IMR-90 (cell line): ENCODE measurements at regions not wholly inside any gene's neighbourhood (a gene's known extent, or its start where the extent isn't known, plus 50 kb on each side); places are given as distances from the start of the nearest gene placed in this dataset.

Experiments used
- ATAC-seq: fragments of 200-7000 bp; cut with Tn5 transposase; 2 replicates; pipeline ENCODE4 v1.9.1; 2020; ENCODE audit warnings: low read depth, mild to moderate bottlenecking, moderate library complexity
- BruUV-seq: library from RNA; stranded (reverse); fragments of 400-500 nt; replicated peaks from 2 replicates; lab custom pipeline; 2021; lab: Mats Ljungman, UMichigan
- CTCF ChIA-PET: fragments of 300-600 bp; formaldehyde crosslinking; extraction: SDS; loops from one replicate; lab custom pipeline; 2021; ENCODE audit warnings: antibody characterized with exemption; lab: Yijun Ruan, JAX
- POLR2A ChIA-PET: fragments of 300-600 bp; sonication (Branson Sonifier 250); formaldehyde crosslinking; loops from one replicate; lab custom pipeline; 2022; ENCODE audit warnings: antibody characterized with exemption; ENCODE audit not compliant: unreplicated experiment; lab: Charles Lee
- DNase-seq: peaks from one replicate; pipeline ENCODE4 v3.0.0; 2013
- H2AFZ ChIP-seq: replicated peaks from 2 replicates; pipeline ENCODE3; 2013; ENCODE audit warnings: low read length, mild to moderate bottlenecking; ENCODE audit not compliant: poor library complexity
- H2AK5ac ChIP-seq: 2 replicates; pipeline ENCODE4 v1.6.1; 2013; ENCODE audit warnings: low read depth, low read length, inconsistent platforms
- H2AK9ac ChIP-seq: replicated peaks from 2 replicates; pipeline ENCODE3; 2013; ENCODE audit warnings: mild to moderate bottlenecking, low read depth, low read length, moderate library complexity; ENCODE audit not compliant: poor library complexity
- H2BK120ac ChIP-seq: 2 replicates; pipeline ENCODE4 v1.6.1; 2013; ENCODE audit warnings: low read depth, low read length, inconsistent platforms
- H2BK15ac ChIP-seq: 3 replicates; pipeline ENCODE4 v1.6.1; 2013; ENCODE audit warnings: low read depth, low read length, inconsistent platforms
- H2BK20ac ChIP-seq: 2 replicates; pipeline ENCODE4 v1.6.1; 2013; ENCODE audit warnings: low read depth, mild to moderate bottlenecking, inconsistent platforms, low read length, moderate library complexity
- H2BK5ac ChIP-seq: 2 replicates; pipeline ENCODE4 v1.6.1; 2013; ENCODE audit warnings: mild to moderate bottlenecking, low read depth, low read length, inconsistent platforms; ENCODE audit not compliant: poor library complexity, severe bottlenecking
- H3K14ac ChIP-seq: replicated peaks from 2 replicates; pipeline ENCODE4 v1.6.1; 2013; ENCODE audit warnings: low read depth, low read length, inconsistent platforms
- H3K18ac ChIP-seq: 2 replicates; pipeline ENCODE4 v1.6.1; 2013; ENCODE audit warnings: low read depth, low read length, control low read depth
- H3K23ac ChIP-seq: 2 replicates; pipeline ENCODE4 v1.6.1; 2013; ENCODE audit warnings: low read depth, low read length, inconsistent platforms
- H3K27ac ChIP-seq: 2 replicates; pipeline ENCODE4 v1.5.1; 2013; ENCODE audit warnings: mild to moderate bottlenecking, control low read depth, low read length; ENCODE audit not compliant: insufficient read depth
- H3K27me3 ChIP-seq: 2 replicates; pipeline ENCODE4 v1.6.1; 2013; ENCODE audit warnings: low read length; ENCODE audit not compliant: control insufficient read depth, insufficient read depth
- H3K36me3 ChIP-seq: 2 replicates; pipeline ENCODE4 v1.6.1; 2013; ENCODE audit warnings: low read length, mixed read lengths; ENCODE audit not compliant: control insufficient read depth, insufficient read depth
- H3K4ac ChIP-seq: 2 replicates; pipeline ENCODE4 v1.6.1; 2013; ENCODE audit warnings: low read depth, low read length, inconsistent platforms
- H3K4me1 ChIP-seq: 2 replicates; pipeline ENCODE4 v1.6.1; 2013; ENCODE audit warnings: low read length, mixed read lengths; ENCODE audit not compliant: control insufficient read depth, insufficient read depth
- H3K4me2 ChIP-seq: 2 replicates; pipeline ENCODE4 v1.6.1; 2013; ENCODE audit warnings: low read depth, mild to moderate bottlenecking, control low read depth, low read length, moderate library complexity
- H3K4me3 ChIP-seq: 2 replicates; pipeline ENCODE4 v1.5.1; 2013; ENCODE audit warnings: low read depth, mild to moderate bottlenecking, control low read depth, low read length, moderate library complexity; ENCODE audit not compliant: insufficient read depth
- H3K56ac ChIP-seq: 2 replicates; pipeline ENCODE4 v1.6.1; 2013; ENCODE audit warnings: low read length, inconsistent platforms; ENCODE audit not compliant: insufficient read depth; ENCODE audit errors: extremely low read depth
- H3K79me1 ChIP-seq, 2 experiments: 2 replicates each; pipeline ENCODE4 v1.6.1; 2013; ENCODE audit warnings: low read length in 2 of 2, inconsistent platforms in 1 of 2, low read depth in 1 of 2
- H3K9ac ChIP-seq: 2 replicates; pipeline ENCODE4 v1.6.1; 2013; ENCODE audit warnings: low read depth, low read length, control low read depth
- H3K9me1 ChIP-seq: 2 replicates; pipeline ENCODE4 v1.6.1; 2013; ENCODE audit warnings: low read length, inconsistent platforms; ENCODE audit not compliant: insufficient read depth
- H3K9me3 ChIP-seq: 2 replicates; pipeline ENCODE4 v1.6.1; 2013; ENCODE audit warnings: low read length; ENCODE audit not compliant: control insufficient read depth, insufficient read depth
- H4K20me1 ChIP-seq: 2 replicates; pipeline ENCODE4 v1.6.1; 2013; ENCODE audit warnings: low read length, inconsistent platforms; ENCODE audit not compliant: insufficient read depth
- H4K5ac ChIP-seq: 2 replicates; pipeline ENCODE4 v1.6.1; 2013; ENCODE audit warnings: mild to moderate bottlenecking, low read depth, low read length, control low read depth
- H4K8ac ChIP-seq, 2 experiments: 2 replicates each; pipeline ENCODE4 v1.6.1; 2013; ENCODE audit warnings: low read depth in 2 of 2, low read length in 2 of 2, control low read depth in 1 of 2, inconsistent platforms in 1 of 2
- H4K91ac ChIP-seq: 2 replicates; pipeline ENCODE4 v1.6.1; 2013; ENCODE audit warnings: low read depth, low read length, inconsistent platforms; ENCODE audit not compliant: insufficient read depth
- BHLHE40 ChIP-seq: fragments of 150-350 bp; IDR thresholded peaks from 2 replicates; pipeline ENCODE4 v1.6.1; 2016; ENCODE audit warnings: mild to moderate bottlenecking, low read depth, low read length
- CTCF ChIP-seq: conservative IDR thresholded peaks from 2 replicates; pipeline ENCODE4 v1.5.1; 2012; ENCODE audit warnings: mild to moderate bottlenecking, low read depth, low read length, improper control_type of control experiment
- MXI1 ChIP-seq: IDR thresholded peaks from 2 replicates; pipeline ENCODE4 v1.6.1; 2012; ENCODE audit warnings: low read depth, mild to moderate bottlenecking, low read length, moderate library complexity, borderline replicate concordance
- RAD21 ChIP-seq: IDR thresholded peaks from 2 replicates; pipeline ENCODE4 v1.6.1; 2012; ENCODE audit warnings: low read length, improper control_type of control experiment
- RCOR1 ChIP-seq: IDR thresholded peaks from 2 replicates; pipeline ENCODE4 v1.6.1; 2012; ENCODE audit warnings: mild to moderate bottlenecking, low read length, improper control_type of control experiment; ENCODE audit not compliant: insufficient replicate concordance
- RFX5 ChIP-seq: IDR thresholded peaks from 2 replicates; pipeline ENCODE4 v1.8.0; 2012; ENCODE audit warnings: low read depth, mild to moderate bottlenecking, low read length, moderate library complexity
- WGBS, 2 experiments: methylation state at CpG; one replicate each; pipeline versions ENCODE4 v1.1.5 to v1.1.7; 2013; ENCODE audit warnings: missing lambda C conversion rate in 2 of 2; ENCODE audit not compliant: insufficient read length in 1 of 2; ENCODE audit errors: extremely low coverage in 2 of 2; 5-methylcytosine and 5-hydroxymethylcytosine counted together
- dilution Hi-C: fragments of 300-500 bp; cut with HindIII; formaldehyde crosslinking; loops from one replicate; pipeline ENCODE4 v1.14.3; 2018; ENCODE audit warnings: low sequenced_read_pairs; ENCODE audit not compliant: unreplicated experiment
- in situ Hi-C: fragments of 300-500 bp; cut with MboI; formaldehyde crosslinking; loops from 3 replicates; pipeline ENCODE4 v1.14.3; 2019; ENCODE audit warnings: low sequenced_read_pairs, inconsistent platforms, mixed read lengths
- intact Hi-C: fragments of 100-400 bp; cut with micrococcal nuclease; formaldehyde crosslinking; loops from 2 replicates; pipeline ENCODE4 v1.10.0; 2022

DNA sequence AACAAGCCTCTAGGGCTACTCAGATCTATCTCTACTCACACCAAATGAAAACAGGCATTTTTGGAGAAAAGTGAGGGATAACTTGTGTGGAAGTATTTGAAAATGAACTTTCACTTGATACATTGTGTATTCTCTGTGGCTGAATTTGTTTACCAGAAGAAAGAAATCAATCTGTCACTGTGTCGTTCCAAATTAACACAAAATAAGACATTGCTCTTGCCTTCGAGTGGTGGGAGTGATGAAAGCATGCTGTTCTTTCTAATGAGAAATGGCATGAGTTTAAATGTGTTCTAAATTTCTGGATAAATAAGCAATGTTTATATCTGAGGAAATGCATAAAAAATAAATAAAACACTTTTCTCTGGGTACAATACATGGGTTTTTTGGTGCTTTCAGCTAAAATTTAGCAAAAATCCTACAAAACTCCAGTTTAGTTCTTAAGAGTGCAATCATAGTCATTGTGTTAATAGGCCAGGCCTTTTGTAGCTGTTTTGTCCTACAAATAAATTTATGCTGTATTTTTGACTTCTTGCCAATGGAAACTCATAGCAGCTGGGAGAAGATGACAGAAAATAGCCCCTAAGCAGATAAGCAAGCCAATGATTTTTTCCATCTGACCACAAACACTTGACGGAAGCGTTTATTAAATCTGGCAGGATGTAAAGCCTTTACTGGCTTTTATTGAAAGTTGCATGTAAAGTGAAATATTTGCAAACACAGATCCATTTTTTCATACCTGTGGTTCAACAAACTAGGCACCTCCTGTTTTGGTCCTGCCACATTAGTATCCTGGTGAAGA, 1064.1 kb upstream of the GHITM start:
- Histone ChIP-seq H3K27me3 (no peaks in the 10 kb centered on the region), H2BK5ac (no peak overlapping the region), H3K27ac (no peak overlapping the region), H2BK15ac (no peak overlapping the region), H3K9ac (no peak overlapping the region), H3K9me1 (no peaks in the 10 kb centered on the region), H3K18ac (no peak overlapping the region), H4K20me1 (no peaks in the 10 kb centered on the region), H3K36me3 (no peaks in the 10 kb centered on the region), H3K9me3 (peaks cover 4% of the 10 kb centered on the region), H3K79me1 (no peaks in the 10 kb centered on the region), H3K23ac (no peak overlapping the region), H3K4ac (no peak overlapping the region), H2AK9ac (no peak overlapping the region), H3K4me2 (no peak overlapping the region), H2AFZ (no peak overlapping the region), H3K14ac (no peak overlapping the region), H3K4me1 (no peaks in the 10 kb centered on the region), H2BK120ac (no peak overlapping the region), H4K5ac (no peak overlapping the region), H2AK5ac (no peak overlapping the region), H2BK20ac (no peak overlapping the region), H3K56ac (no peak overlapping the region), H3K4me3 (no peak overlapping the region), H4K91ac (no peak overlapping the region), H4K8ac (no peak overlapping the region)
- in situ Hi-C loops, result no loop called here
- POLR2A ChIA-PET, result no interaction called here
- ATAC-seq (no peak), DNase-seq (no peak)
- dilution Hi-C loops, result no loop called here
- no TSS peak for BruUV-seq
- no CpG with 5 or more reads among the region's 4 CpGs for WGBS, 2 experiments
- CTCF ChIA-PET, result no interaction called here
- intact Hi-C loops, result no loop called here
- TF ChIP-seq RFX5 (no peak), CTCF (no peak), RAD21 (no peak), MXI1 (no peak), BHLHE40 (no peak), RCOR1 (no peak)
